Esophagus muscularis mucosa (tissue), 4 donors: ENCODE measurements at regions not wholly inside any gene's neighbourhood (a gene's known extent, or its start where the extent isn't known, plus 50 kb on each side); places are given as distances from the start of the nearest gene placed in this dataset.

Source experiments
- DNase-seq: peaks from one replicate; pipeline ENCODE4 v3.0.0-alpha.2; 2017; ENCODE audit errors: extremely low spot score
- H3K27ac ChIP-seq, 4 donors: fragments of 200-600 bp; sonication (generic); replicated peaks in 1 of 4; 1 replicate in 3 of 4; 2 replicates in 1 of 4; pipeline ENCODE4 v1.5.1; 2016 to 2019; ENCODE audit warnings: mild to moderate bottlenecking in 1 of 4
- H3K27me3 ChIP-seq, 4 donors: fragments of 200-600 bp; sonication (generic); one replicate each; pipeline versions ENCODE4 v1.5.1 to v1.6.0; 2016 to 2019
- H3K36me3 ChIP-seq, 4 donors: fragments of 200-600 bp; sonication (generic); one replicate each; pipeline ENCODE4 v1.5.1; 2016 to 2019
- H3K4me1 ChIP-seq, 4 donors: fragments of 200-600 bp; sonication (generic); one replicate each; pipeline ENCODE4 v1.5.1; 2016 to 2019
- H3K4me3 ChIP-seq, 4 donors: fragments of 200-600 bp; sonication (generic); 1 replicate in 2 of 4; 2 replicates in 2 of 4; pipeline ENCODE4 v1.5.1; 2016 to 2019; ENCODE audit warnings: mild to moderate bottlenecking in 4 of 4, moderate library complexity in 1 of 4
- H3K9me3 ChIP-seq, 4 donors: fragments of 200-600 bp; sonication (generic); 1 replicate in 3 of 4; 2 replicates in 1 of 4; pipeline ENCODE4 v1.5.1; 2016 to 2019
- EP300 ChIP-seq: sonication (generic); formaldehyde crosslinking; IDR thresholded peaks from one replicate; pipeline ENCODE4 v1.6.1; 2017; ENCODE audit warnings: antibody characterized with exemption
- POLR2A ChIP-seq: fragments of 450-650 bp; IDR thresholded peaks from one replicate; pipeline ENCODE4 v1.6.1; 2017; ENCODE audit warnings: antibody characterized with exemption, moderate library complexity, mild to moderate bottlenecking, low read depth
- POLR2AphosphoS5 ChIP-seq, 2 donors: sonication (generic); formaldehyde crosslinking; IDR thresholded peaks; one replicate each; pipeline ENCODE4 v1.6.1; 2017; ENCODE audit warnings: antibody characterized with exemption in 2 of 2
- WGBS: methylation state at CpG from one replicate; pipeline ENCODE4 v1.1.5; 2018; 5-methylcytosine and 5-hydroxymethylcytosine counted together
- intact Hi-C: fragments of 100-400 bp; cut with DNase I; formaldehyde crosslinking; loops from one replicate; pipeline ENCODE4 v1.15.1; 2023
- TF ChIP-seq, protein P1 (sequence below), 3 experiments: fragments of 200-600 bp in 2 of 3; fragments of 450-650 bp in 1 of 3; sonication (generic) in 2 of 3; IDR thresholded peaks; one replicate each; pipeline ENCODE4 v1.5.1; 2017 to 2019; ENCODE audit warnings: antibody characterized with exemption in 3 of 3, mild to moderate bottlenecking in 2 of 3, moderate library complexity in 1 of 3

DNA sequence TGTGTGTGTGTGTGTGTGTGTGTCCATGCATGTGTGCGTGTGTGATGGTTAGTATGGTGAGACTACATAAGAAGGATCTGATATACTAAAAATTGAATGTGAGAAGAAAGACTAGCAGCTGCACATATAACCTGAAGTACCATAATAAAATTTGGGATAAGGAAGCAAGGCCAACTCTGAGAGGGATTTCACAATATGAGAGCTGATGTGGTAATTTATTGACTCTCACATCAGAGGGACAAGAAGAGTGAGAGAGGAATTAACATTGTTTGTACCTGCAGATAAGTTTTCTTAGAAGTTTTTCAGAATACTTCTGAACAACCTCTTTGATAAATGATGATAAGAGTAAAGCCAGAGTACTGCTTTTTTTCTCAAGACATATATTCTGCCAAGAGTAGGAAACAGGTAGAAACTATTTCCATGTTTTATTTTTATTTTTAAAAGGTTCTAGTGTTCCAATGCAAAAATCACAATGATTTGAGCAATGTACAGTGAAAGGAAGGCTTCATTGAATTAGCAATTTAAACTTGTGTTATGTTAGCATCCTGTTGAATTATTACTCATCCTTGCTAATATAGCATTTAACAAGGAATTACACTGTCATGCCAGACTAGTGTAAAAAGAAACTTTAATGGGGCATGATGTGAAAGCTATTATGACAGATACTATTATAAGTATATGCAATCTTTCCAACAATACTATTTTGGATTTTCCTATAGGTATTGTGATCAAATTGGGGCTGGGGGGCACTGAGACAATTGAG is 415.5 kb upstream of the ARPP21 start:
- H3K36me3 ChIP-seq = no peaks in the 10 kb centered on the region
- no peaks in the 10 kb centered on the region for H3K27me3 ChIP-seq
- no peak overlapping the region for H3K27ac ChIP-seq
- WGBS = 72% methylated on average over 1 of the region's 1 CpG
- no peaks in the 10 kb centered on the region for H3K4me1 ChIP-seq
- no peak for DNase-seq
- peaks cover 0 to 3% (median 0%) of the 10 kb centered on the region in 4 donors for H3K9me3 ChIP-seq
- no peak overlapping the region for H3K4me3 ChIP-seq
- no peak for TF ChIP-seq POLR2AphosphoS5 (IDR thresholded peaks at IDR 0.05)
- TF ChIP-seq, protein P1, sequence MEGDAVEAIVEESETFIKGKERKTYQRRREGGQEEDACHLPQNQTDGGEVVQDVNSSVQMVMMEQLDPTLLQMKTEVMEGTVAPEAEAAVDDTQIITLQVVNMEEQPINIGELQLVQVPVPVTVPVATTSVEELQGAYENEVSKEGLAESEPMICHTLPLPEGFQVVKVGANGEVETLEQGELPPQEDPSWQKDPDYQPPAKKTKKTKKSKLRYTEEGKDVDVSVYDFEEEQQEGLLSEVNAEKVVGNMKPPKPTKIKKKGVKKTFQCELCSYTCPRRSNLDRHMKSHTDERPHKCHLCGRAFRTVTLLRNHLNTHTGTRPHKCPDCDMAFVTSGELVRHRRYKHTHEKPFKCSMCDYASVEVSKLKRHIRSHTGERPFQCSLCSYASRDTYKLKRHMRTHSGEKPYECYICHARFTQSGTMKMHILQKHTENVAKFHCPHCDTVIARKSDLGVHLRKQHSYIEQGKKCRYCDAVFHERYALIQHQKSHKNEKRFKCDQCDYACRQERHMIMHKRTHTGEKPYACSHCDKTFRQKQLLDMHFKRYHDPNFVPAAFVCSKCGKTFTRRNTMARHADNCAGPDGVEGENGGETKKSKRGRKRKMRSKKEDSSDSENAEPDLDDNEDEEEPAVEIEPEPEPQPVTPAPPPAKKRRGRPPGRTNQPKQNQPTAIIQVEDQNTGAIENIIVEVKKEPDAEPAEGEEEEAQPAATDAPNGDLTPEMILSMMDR (IDR thresholded peaks at IDR 0.05) = no peak
- intact Hi-C loops = no loop called here

DNA sequence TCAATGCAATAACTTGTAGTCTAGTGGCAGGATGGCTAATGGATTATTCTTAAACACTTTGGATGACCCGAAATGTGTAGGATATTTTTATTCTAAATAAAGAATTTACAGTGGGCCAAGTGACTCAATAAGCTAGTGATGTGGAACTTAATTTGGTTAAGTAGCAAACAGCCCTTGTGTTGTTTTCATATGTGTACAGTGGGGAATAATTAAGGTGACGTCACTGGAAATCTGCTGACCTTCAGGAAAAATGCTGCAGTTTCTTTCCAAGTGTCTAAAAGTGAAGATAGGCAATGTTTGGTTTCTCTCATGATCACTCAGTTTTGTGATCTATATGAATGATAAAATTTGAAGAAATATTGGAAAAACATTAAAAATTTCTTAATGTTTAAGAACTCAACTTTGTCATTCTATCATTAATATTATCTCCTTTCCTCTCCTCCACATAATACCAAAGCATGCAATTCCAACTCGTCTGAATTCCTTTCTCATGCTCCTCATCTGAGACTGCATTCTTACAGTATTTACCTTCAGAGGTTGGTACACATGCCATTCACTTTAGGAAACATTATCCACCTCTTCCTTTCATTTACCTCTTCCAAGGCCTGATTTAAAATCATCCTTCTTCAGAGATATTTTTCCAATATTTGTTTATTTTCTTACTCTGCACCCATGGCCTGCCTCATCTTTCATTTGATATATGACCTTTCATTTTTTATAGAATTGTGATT is 414.6 kb upstream of the ARPP21 start:
- no peak for DNase-seq
- no peaks in the 10 kb centered on the region for H3K27me3 ChIP-seq
- no peak overlapping the region for H3K27ac ChIP-seq
- intact Hi-C loops = no loop called here
- TF ChIP-seq EP300 (no peak), POLR2AphosphoS5 (IDR thresholded peaks at IDR 0.05) (no peak), POLR2A (no peak)
- TF ChIP-seq, protein P1 (IDR thresholded peaks at IDR 0.05) = no peak
- no peaks in the 10 kb centered on the region for H3K4me1 ChIP-seq
- 37% methylated on average over 3 of the region's 3 CpGs for WGBS
- no peaks in the 10 kb centered on the region for H3K36me3 ChIP-seq
- H3K9me3 ChIP-seq = peaks cover 0 to 3% (median 0%) of the 10 kb centered on the region in 4 donors
- H3K4me3 ChIP-seq = no peak overlapping the region

DNA sequence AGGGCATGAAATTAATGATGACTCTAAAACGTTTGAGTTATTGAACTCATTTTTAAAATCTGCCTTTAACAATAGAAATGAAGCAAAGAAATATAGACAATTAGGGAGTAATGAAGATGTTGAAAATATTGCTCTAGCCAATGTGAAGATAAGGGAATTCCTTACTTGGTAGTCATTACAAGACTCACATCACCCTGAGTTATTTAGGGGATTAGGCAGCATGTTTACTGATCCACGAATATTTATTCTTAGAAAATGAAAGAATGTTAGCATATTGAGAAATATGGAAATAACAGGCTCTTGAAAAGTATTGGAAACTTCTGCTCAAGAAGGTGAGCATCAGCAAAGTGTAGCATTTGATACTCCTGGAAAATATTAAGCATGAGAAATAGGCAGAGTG is 398.1 kb upstream of the ARPP21 start:
- Histone ChIP-seq H3K27ac (no peak overlapping the region), H3K4me1 (no peaks in the 10 kb centered on the region), H3K4me3 (no peak overlapping the region), H3K36me3 (no peaks in the 10 kb centered on the region), H3K9me3 (no peaks in the 10 kb centered on the region), H3K27me3 (no peaks in the 10 kb centered on the region)
- DNase-seq = no peak
- 47% methylated on average over 2 of the region's 2 CpGs for WGBS
- TF ChIP-seq POLR2A = no peak
- no peak for TF ChIP-seq POLR2AphosphoS5 (IDR thresholded peaks at IDR 0.05)
- TF ChIP-seq, protein P1 (IDR thresholded peaks at IDR 0.05) = no peak
- TF ChIP-seq EP300 = no peak
- intact Hi-C loops = no loop called here

- Histone ChIP-seq H3K4me3 (no peak overlapping the region), H3K27me3 (no peaks in the 10 kb centered on the region), H3K36me3 (no peaks in the 10 kb centered on the region), H3K27ac (no peak overlapping the region), H3K4me1 (no peaks in the 10 kb centered on the region), H3K9me3 (no peaks in the 10 kb centered on the region)
- DNase-seq = no peak
- no peak for TF ChIP-seq POLR2AphosphoS5 (IDR thresholded peaks at IDR 0.05)
- TF ChIP-seq, protein P1 (IDR thresholded peaks at IDR 0.05) = no peak
- TF ChIP-seq POLR2A = no peak
- TF ChIP-seq EP300 = no peak
- intact Hi-C loops = no loop called here
- WGBS = 54% methylated on average over 4 of the region's 4 CpGs
These were observed 384.4 kb upstream of the ARPP21 start for GRCh38 chr3:35254917-35255316.
